ENCODE measurements at regions not wholly inside any gene's neighbourhood (a gene's known extent, or its start where the extent isn't known, plus 50 kb on each side); places are given as distances from the start of the nearest gene placed in this dataset.

GRCh38 chr14:89078021-89078795 lies 253.8 kb downstream of the TTC8 start:
- H3K27me3 ChIP-seq (ENCODE audit: insufficient read depth, low read length) = peaks cover 4% of the 10 kb centered on the region
- H3K36me3 Mint-ChIP-seq (ENCODE audit: low read depth, unreplicated experiment) = no peaks in the 10 kb centered on the region
- no peaks in the 10 kb centered on the region for H3K9me3 ChIP-seq (ENCODE audit: insufficient read depth, low read depth, low read length)
- H3K27ac ChIP-seq (ENCODE audit: low read depth, low read length) = no peak overlapping the region
- no peaks in the 10 kb centered on the region for H3K79me2 ChIP-seq (ENCODE audit: insufficient read depth, low read length)
- H3K4me3 ChIP-seq (ENCODE audit: insufficient read depth, low read depth, low read length) = no peak overlapping the region
- no peak overlapping the region for H2AFZ ChIP-seq (ENCODE audit: low read depth, low read length)
- DNase-seq (ENCODE audit: low read depth) = no peak
- H3K27me3 Mint-ChIP-seq (ENCODE audit: low read depth, unreplicated experiment) = peaks cover 26% of the 10 kb centered on the region
- no peak overlapping the region for H3K4me2 ChIP-seq (ENCODE audit: low read length)
- FAIRE-seq = no peak
- peak overlapping the region; percentile 34 for H3K27ac Mint-ChIP-seq (ENCODE audit: unreplicated experiment)
- TF ChIP-seq, protein P1, sequence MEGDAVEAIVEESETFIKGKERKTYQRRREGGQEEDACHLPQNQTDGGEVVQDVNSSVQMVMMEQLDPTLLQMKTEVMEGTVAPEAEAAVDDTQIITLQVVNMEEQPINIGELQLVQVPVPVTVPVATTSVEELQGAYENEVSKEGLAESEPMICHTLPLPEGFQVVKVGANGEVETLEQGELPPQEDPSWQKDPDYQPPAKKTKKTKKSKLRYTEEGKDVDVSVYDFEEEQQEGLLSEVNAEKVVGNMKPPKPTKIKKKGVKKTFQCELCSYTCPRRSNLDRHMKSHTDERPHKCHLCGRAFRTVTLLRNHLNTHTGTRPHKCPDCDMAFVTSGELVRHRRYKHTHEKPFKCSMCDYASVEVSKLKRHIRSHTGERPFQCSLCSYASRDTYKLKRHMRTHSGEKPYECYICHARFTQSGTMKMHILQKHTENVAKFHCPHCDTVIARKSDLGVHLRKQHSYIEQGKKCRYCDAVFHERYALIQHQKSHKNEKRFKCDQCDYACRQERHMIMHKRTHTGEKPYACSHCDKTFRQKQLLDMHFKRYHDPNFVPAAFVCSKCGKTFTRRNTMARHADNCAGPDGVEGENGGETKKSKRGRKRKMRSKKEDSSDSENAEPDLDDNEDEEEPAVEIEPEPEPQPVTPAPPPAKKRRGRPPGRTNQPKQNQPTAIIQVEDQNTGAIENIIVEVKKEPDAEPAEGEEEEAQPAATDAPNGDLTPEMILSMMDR (IDR thresholded peaks at IDR 0.05; ENCODE audit: insufficient read depth, low read depth, low read length) = no peak
- no peaks in the 10 kb centered on the region for H3K4me1 Mint-ChIP-seq (ENCODE audit: low read depth, unreplicated experiment)
- no peaks in the 10 kb centered on the region for H3K9me3 Mint-ChIP-seq (ENCODE audit: unreplicated experiment)
- no peaks in the 10 kb centered on the region for H3K36me3 ChIP-seq (ENCODE audit: insufficient read depth, low read length)
- no peak overlapping the region for H3K9ac ChIP-seq (ENCODE audit: low read length)
- no peaks in the 10 kb centered on the region for H4K20me1 ChIP-seq (ENCODE audit: insufficient read depth, low read length)
- no peak overlapping the region for H3K4me3 Mint-ChIP-seq (ENCODE audit: unreplicated experiment)
- no peaks in the 10 kb centered on the region for H3K4me1 ChIP-seq (ENCODE audit: insufficient read depth, low read length)

- Histone ChIP-seq H3K27ac (ENCODE audit: low read depth, low read length) (no peak overlapping the region), H3K9ac (ENCODE audit: low read length) (no peak overlapping the region), H3K4me3 (ENCODE audit: insufficient read depth, low read depth, low read length) (no peak overlapping the region), H3K36me3 (ENCODE audit: insufficient read depth, low read length) (no peaks in the 10 kb centered on the region), H3K4me2 (ENCODE audit: low read length) (no peak overlapping the region), H4K20me1 (ENCODE audit: insufficient read depth, low read length) (no peaks in the 10 kb centered on the region), H3K27me3 (ENCODE audit: insufficient read depth, low read length) (no peaks in the 10 kb centered on the region), H2AFZ (ENCODE audit: low read depth, low read length) (no peak overlapping the region), H3K9me3 (ENCODE audit: insufficient read depth, low read depth, low read length) (no peaks in the 10 kb centered on the region), H3K4me1 (ENCODE audit: insufficient read depth, low read length) (no peaks in the 10 kb centered on the region), H3K79me2 (ENCODE audit: insufficient read depth, low read length) (no peaks in the 10 kb centered on the region)
- no peak for TF ChIP-seq EZH2 (IDR thresholded peaks at IDR 0.05; ENCODE audit: insufficient read depth, low read length)
- TF ChIP-seq, protein P1 (IDR thresholded peaks at IDR 0.05; ENCODE audit: insufficient read depth, low read depth, low read length) = no peak
- Mint-ChIP-seq H3K4me3 (ENCODE audit: unreplicated experiment) (no peak overlapping the region), H3K27me3 (ENCODE audit: low read depth, unreplicated experiment) (peaks cover 8% of the 10 kb centered on the region), H3K4me1 (ENCODE audit: low read depth, unreplicated experiment) (no peaks in the 10 kb centered on the region), H3K36me3 (ENCODE audit: low read depth, unreplicated experiment) (no peaks in the 10 kb centered on the region), H3K9me3 (ENCODE audit: unreplicated experiment) (peaks cover 2% of the 10 kb centered on the region), H3K27ac (ENCODE audit: unreplicated experiment) (no peak overlapping the region)
- DNase-seq (ENCODE audit: low read depth) (no peak), FAIRE-seq (no peak)
Measured at GRCh38 chr14:89085231-89085731, 260.8 kb downstream of the TTC8 start.

DNA sequence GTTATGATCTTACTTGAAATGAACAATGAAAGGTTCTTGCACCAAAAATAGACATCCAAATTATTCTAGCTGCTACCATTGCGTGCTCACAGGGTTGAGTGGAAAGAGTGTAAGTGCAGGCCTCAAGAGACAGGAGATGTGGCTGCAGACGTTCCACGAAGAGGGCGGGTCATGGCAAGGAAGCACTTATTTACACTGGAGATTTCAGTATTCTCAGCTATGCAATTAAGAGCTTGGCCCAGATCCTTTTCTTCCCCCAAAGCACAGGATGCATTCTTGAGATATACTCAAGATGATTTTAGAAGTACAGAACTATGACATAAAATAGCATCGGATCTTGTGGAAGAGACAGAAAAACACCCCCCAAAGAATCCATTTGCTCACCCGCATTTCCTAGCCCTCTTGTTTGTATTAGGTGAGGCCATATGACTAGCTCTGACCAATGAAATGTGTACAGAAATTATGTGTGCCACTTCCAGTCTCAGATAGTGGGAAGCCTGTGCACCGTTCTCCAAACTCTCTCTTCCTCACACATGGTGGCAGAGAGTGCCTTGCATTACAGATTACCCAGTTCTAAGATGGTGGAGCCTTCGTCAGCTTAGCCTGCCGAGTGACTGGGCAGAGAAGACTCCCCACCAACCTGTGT lies 261.4 kb downstream of the TTC8 start:
- no peaks in the 10 kb centered on the region for H3K36me3 Mint-ChIP-seq (ENCODE audit: low read depth, unreplicated experiment)
- H3K9me3 Mint-ChIP-seq (ENCODE audit: unreplicated experiment) = peaks cover 2% of the 10 kb centered on the region
- no peaks in the 10 kb centered on the region for H3K9me3 ChIP-seq (ENCODE audit: insufficient read depth, low read depth, low read length)
- no peaks in the 10 kb centered on the region for H4K20me1 ChIP-seq (ENCODE audit: insufficient read depth, low read length)
- no peak overlapping the region for H3K27ac ChIP-seq (ENCODE audit: low read depth, low read length)
- peaks cover 7% of the 10 kb centered on the region for H3K27me3 Mint-ChIP-seq (ENCODE audit: low read depth, unreplicated experiment)
- no peak overlapping the region for H3K4me3 ChIP-seq (ENCODE audit: insufficient read depth, low read depth, low read length)
- H3K4me3 Mint-ChIP-seq (ENCODE audit: unreplicated experiment) = no peak overlapping the region
- FAIRE-seq = no peak
- H3K4me1 Mint-ChIP-seq (ENCODE audit: low read depth, unreplicated experiment) = no peaks in the 10 kb centered on the region
- no peaks in the 10 kb centered on the region for H3K27me3 ChIP-seq (ENCODE audit: insufficient read depth, low read length)
- TF ChIP-seq EZH2 (IDR thresholded peaks at IDR 0.05; ENCODE audit: insufficient read depth, low read length) = no peak
- TF ChIP-seq, protein P1 (IDR thresholded peaks at IDR 0.05; ENCODE audit: insufficient read depth, low read depth, low read length) = no peak
- H3K36me3 ChIP-seq (ENCODE audit: insufficient read depth, low read length) = no peaks in the 10 kb centered on the region
- H3K27ac Mint-ChIP-seq (ENCODE audit: unreplicated experiment) = no peak overlapping the region
- no peak overlapping the region for H2AFZ ChIP-seq (ENCODE audit: low read depth, low read length)
- no peak overlapping the region for H3K4me2 ChIP-seq (ENCODE audit: low read length)
- no peaks in the 10 kb centered on the region for H3K79me2 ChIP-seq (ENCODE audit: insufficient read depth, low read length)
- no peak for DNase-seq (ENCODE audit: low read depth)
- no peaks in the 10 kb centered on the region for H3K4me1 ChIP-seq (ENCODE audit: insufficient read depth, low read length)
- H3K9ac ChIP-seq (ENCODE audit: low read length) = no peak overlapping the region

All from astrocyte (in vitro differentiated cells and primary cell).